Endothelial cell of umbilical vein (primary cell): ENCODE measurements at regions not wholly inside any gene's neighbourhood (a gene's known extent, or its start where the extent isn't known, plus 50 kb on each side); places are given as distances from the start of the nearest gene placed in this dataset.

Experiments
- BruUV-seq: library from RNA; stranded (reverse); fragments of 400-500 nt; replicated peaks from 2 replicates; lab custom pipeline; 2021; lab: Mats Ljungman, UMichigan
- CTCF ChIA-PET: fragments of 300-600, 350-600 bp; sonication (Branson Sonifier 250); formaldehyde crosslinking; loops from one replicate; lab custom pipeline; 2021; ENCODE audit warnings: antibody characterized with exemption, inconsistent platforms; lab: Charles Lee
- POLR2A ChIA-PET: fragments of 300-600, 350-600 bp; sonication (Branson Sonifier 250); formaldehyde crosslinking; loops from one replicate; lab custom pipeline; 2021; ENCODE audit warnings: antibody characterized with exemption, inconsistent platforms; lab: Charles Lee
- DNase-seq: peaks from one replicate; pipeline ENCODE4 v3.0.0-alpha.2; 2011; ENCODE audit warnings: low read depth, low spot score
- FAIRE-seq: peaks from 2 replicates; lab custom pipeline; 2011; peaks lifted over from hg19 to GRCh38; lab: Jason Lieb, UNC
- H2AFZ ChIP-seq: 2 replicates; pipeline ENCODE4 v1.6.0; 2012; ENCODE audit warnings: low read depth, low read length, control low read depth, inconsistent platforms
- H3K27ac ChIP-seq: 2 replicates; pipeline ENCODE4 v1.5.1; 2011; ENCODE audit warnings: low read depth, mild to moderate bottlenecking, control low read depth, low read length, moderate library complexity; ENCODE audit not compliant: insufficient read depth
- H3K27me3 ChIP-seq, 2 experiments: 2 replicates each; pipeline versions ENCODE4 v1.6.0 to v1.6.1; 2011; ENCODE audit warnings: low read length in 2 of 2, mixed read lengths in 1 of 2; ENCODE audit not compliant: control insufficient read depth in 2 of 2, insufficient read depth in 2 of 2
- H3K36me3 ChIP-seq, 2 experiments: 2 replicates in 1 of 2; 3 replicates in 1 of 2; pipeline ENCODE4 v1.5.1; 2011; ENCODE audit warnings: low read length in 2 of 2, mild to moderate bottlenecking in 1 of 2, moderate library complexity in 1 of 2; ENCODE audit not compliant: control insufficient read depth in 2 of 2, insufficient read depth in 2 of 2; ENCODE audit errors: extremely low read depth in 1 of 2
- H3K4me1 ChIP-seq: 3 replicates; pipeline ENCODE4 v1.5.1; 2011; ENCODE audit warnings: mild to moderate bottlenecking, low read length; ENCODE audit not compliant: control insufficient read depth, insufficient read depth; ENCODE audit errors: extremely low read depth
- H3K4me2 ChIP-seq: 2 replicates; pipeline ENCODE4 v1.6.1; 2011; ENCODE audit warnings: low read length, control low read depth, mixed read lengths; ENCODE audit not compliant: insufficient read depth
- H3K4me3 ChIP-seq, 3 experiments: fragments of 200-600 bp in 1 of 3; sonication (generic), shearing (Covaris generic) in 1 of 3; replicated peaks in 1 of 3; 2 replicates each; pipeline ENCODE4 v1.5.1; 2011 to 2016; ENCODE audit warnings: control low read depth in 3 of 3, low read length in 3 of 3, mild to moderate bottlenecking in 2 of 3, inconsistent platforms in 1 of 3, low read depth in 1 of 3, moderate library complexity in 1 of 3; ENCODE audit not compliant: insufficient read depth in 1 of 3
- H3K79me2 ChIP-seq: 2 replicates; pipeline ENCODE4 v1.6.0; 2012; ENCODE audit warnings: low read length, inconsistent platforms; ENCODE audit not compliant: control insufficient read depth, insufficient read depth
- H3K9ac ChIP-seq: replicated peaks from 2 replicates; pipeline ENCODE3; 2011; ENCODE audit warnings: low read length, control low read depth; ENCODE audit not compliant: insufficient read depth; ENCODE audit errors: extremely low read depth
- H3K9me1 ChIP-seq: replicated peaks from 3 replicates; pipeline ENCODE4 v1.6.0; 2011; ENCODE audit warnings: mild to moderate bottlenecking, low read length; ENCODE audit not compliant: control insufficient read depth, insufficient read depth; ENCODE audit errors: extremely low read depth
- H3K9me3 ChIP-seq: replicated peaks from 2 replicates; pipeline ENCODE4 v1.5.1; 2012; ENCODE audit warnings: low read length, inconsistent platforms; ENCODE audit not compliant: control insufficient read depth, insufficient read depth
- H4K20me1 ChIP-seq: replicated peaks from 2 replicates; pipeline ENCODE3; 2011; ENCODE audit warnings: mild to moderate bottlenecking, low read length; ENCODE audit not compliant: control insufficient read depth, insufficient read depth; ENCODE audit errors: extremely low read depth
- CTCF ChIP-seq, 2 donors: IDR thresholded peaks; 1 replicate in 1 of 2; 2 replicates in 1 of 2; pipeline ENCODE4 v1.5.1; 2011; ENCODE audit warnings: low read length in 2 of 2, mild to moderate bottlenecking in 2 of 2, moderate library complexity in 2 of 2, control low read depth in 1 of 2, inconsistent platforms in 1 of 2, low read depth in 1 of 2; ENCODE audit not compliant: insufficient read depth in 1 of 2; ENCODE audit errors: extremely low read depth in 1 of 2
- EZH2 ChIP-seq: IDR thresholded peaks from 2 replicates; pipeline ENCODE4 v1.6.1; 2012; ENCODE audit warnings: borderline replicate concordance, low read depth, mild to moderate bottlenecking, moderate library complexity, low read length, inconsistent platforms; ENCODE audit not compliant: severe bottlenecking
- FOS ChIP-seq: IDR thresholded peaks from 2 replicates; pipeline ENCODE4 v1.6.1; 2011; ENCODE audit warnings: mild to moderate bottlenecking, low read length, moderate library complexity, borderline replicate concordance; ENCODE audit not compliant: insufficient read depth
- GATA2 ChIP-seq: IDR thresholded peaks from 2 replicates; pipeline ENCODE4 v1.7.0; 2011; ENCODE audit warnings: low read depth, mild to moderate bottlenecking, moderate library complexity, mixed read lengths, low read length; ENCODE audit not compliant: insufficient read length, insufficient read depth
- MAX ChIP-seq: IDR thresholded peaks from 2 replicates; pipeline ENCODE4 v1.6.1; 2011; ENCODE audit not compliant: insufficient read depth, insufficient read length
- POLR2AphosphoS5 ChIP-seq: IDR thresholded peaks from 2 replicates; pipeline ENCODE4 v1.6.1; 2012; ENCODE audit warnings: low read depth, mild to moderate bottlenecking, control low read depth, low read length, moderate library complexity; ENCODE audit not compliant: insufficient read depth
- dilution Hi-C: fragments of 300-500 bp; cut with MboI; formaldehyde crosslinking; loops from one replicate; pipeline ENCODE4 v1.15.0; 2019; ENCODE audit warnings: low sequenced_read_pairs; ENCODE audit not compliant: extremely low pct_ligation_motif_present
- intact Hi-C: fragments of 100-400 bp; cut with micrococcal nuclease; formaldehyde crosslinking; loops from one replicate; pipeline ENCODE4 v1.10.0; 2022

- no peak for TF ChIP-seq EZH2
- no peak for TF ChIP-seq POLR2AphosphoS5
- no peak for TF ChIP-seq FOS
- TF ChIP-seq GATA2: no peak
- TF ChIP-seq MAX: no peak
- H3K9me3 ChIP-seq: peaks cover 4% of the 10 kb centered on the region
- dilution Hi-C loops: no loop called here
- no peak overlapping the region for H2AFZ ChIP-seq
- ChIA-PET CTCF (no interaction called here), POLR2A (no interaction called here)
- intact Hi-C loops: no loop called here
- no peak overlapping the region for H3K4me3 ChIP-seq
- H3K4me2 ChIP-seq: no peak overlapping the region
- H3K9ac ChIP-seq: no peak overlapping the region
- DNase-seq (no peak), FAIRE-seq (no peak)
- no TSS peak for BruUV-seq
- no peaks in the 10 kb centered on the region for H3K4me1 ChIP-seq
- H4K20me1 ChIP-seq: no peaks in the 10 kb centered on the region
- H3K36me3 ChIP-seq: no peaks in the 10 kb centered on the region
- no peaks in the 10 kb centered on the region for H3K27me3 ChIP-seq
- no peaks in the 10 kb centered on the region for H3K9me1 ChIP-seq
- H3K79me2 ChIP-seq: no peaks in the 10 kb centered on the region
- no peak overlapping the region for H3K27ac ChIP-seq
Measured at GRCh38 chr15:87215100-87215499, 1041.4 kb downstream of the NTRK3 start.

DNA sequence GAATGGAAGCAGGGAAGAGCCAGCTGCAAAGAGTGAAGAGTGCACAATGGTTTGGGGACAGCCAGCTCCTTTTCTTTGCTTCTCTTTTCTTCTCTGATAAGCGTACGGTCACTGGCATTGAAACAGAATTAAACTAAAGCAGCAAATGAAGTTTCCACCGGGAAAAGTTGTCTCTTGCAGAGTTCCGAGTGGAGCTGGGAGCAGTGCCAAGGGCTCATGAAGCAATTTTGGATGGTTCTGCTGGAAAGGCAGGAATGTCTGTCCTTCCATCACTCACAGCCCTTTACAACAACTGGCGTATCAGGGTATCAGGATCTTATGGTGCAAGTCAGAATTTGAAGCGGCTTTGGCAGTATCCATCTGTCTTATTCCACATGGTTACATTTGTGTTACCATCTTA is 1042.9 kb downstream of the NTRK3 start:
- dilution Hi-C loops (no loop called here), intact Hi-C loops (no loop called here)
- no peak overlapping the region for H3K4me3 ChIP-seq
- H3K4me2 ChIP-seq: no peak overlapping the region
- no peak overlapping the region for H2AFZ ChIP-seq
- no peak for FAIRE-seq
- H3K27me3 ChIP-seq: no peaks in the 10 kb centered on the region
- H4K20me1 ChIP-seq: no peaks in the 10 kb centered on the region
- no peaks in the 10 kb centered on the region for H3K36me3 ChIP-seq
- no peaks in the 10 kb centered on the region for H3K79me2 ChIP-seq
- H3K27ac ChIP-seq: no peak overlapping the region
- TF ChIP-seq CTCF (IDR thresholded peaks at IDR 0.05; ENCODE audit: extremely low read depth in 1 of 2, insufficient read depth in 1 of 2, low read depth in 1 of 2, low read length in 2 of 2) (no peak), FOS (no peak)
- POLR2A ChIA-PET: no interaction called here
- no peak overlapping the region for H3K9ac ChIP-seq
- no peaks in the 10 kb centered on the region for H3K4me1 ChIP-seq
- no TSS peak for BruUV-seq
- peaks cover 4% of the 10 kb centered on the region for H3K9me3 ChIP-seq
- CTCF ChIA-PET: no interaction called here
- no peak for DNase-seq
- no peaks in the 10 kb centered on the region for H3K9me1 ChIP-seq
